GM12875 (cell line): ENCODE measurements at regions not wholly inside any gene's neighbourhood (a gene's known extent, or its start where the extent isn't known, plus 50 kb on each side); places are given as distances from the start of the nearest gene placed in this dataset.

ENCODE experiments used
- H3K4me3 ChIP-seq: one replicate; pipeline ENCODE4 v1.5.1; 2011; ENCODE audit warnings: low read depth, low read length, control low read depth
- CTCF ChIP-seq: IDR thresholded peaks from 2 replicates; pipeline ENCODE4 v1.5.1; 2011; ENCODE audit warnings: low read depth, mild to moderate bottlenecking, control low read depth, inconsistent platforms, low read length, moderate library complexity, borderline replicate concordance; ENCODE audit not compliant: insufficient read depth

DNA sequence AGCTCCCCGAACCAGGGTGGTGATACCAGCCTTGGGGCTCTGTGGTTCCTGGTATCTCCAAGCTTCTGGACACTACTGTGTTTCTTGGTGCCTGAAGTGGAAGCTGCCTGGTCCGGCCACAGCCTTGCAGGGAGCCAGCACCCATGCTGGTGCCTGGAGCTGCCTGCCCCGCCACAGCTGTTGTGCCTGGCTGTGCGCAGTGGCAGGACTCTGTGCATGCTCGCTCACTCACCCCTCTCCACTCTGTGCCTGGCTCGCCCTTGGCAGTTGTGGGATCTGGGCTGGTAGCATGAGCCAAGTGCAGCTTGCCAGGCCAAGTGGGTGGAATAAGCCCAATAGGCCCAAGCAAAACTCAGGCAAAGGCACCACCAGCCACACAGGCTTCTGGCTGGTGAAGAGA lies 1225.3 kb downstream of the SLITRK5 start:
- no peak overlapping the region for H3K4me3 ChIP-seq
- no peak for TF ChIP-seq CTCF

DNA sequence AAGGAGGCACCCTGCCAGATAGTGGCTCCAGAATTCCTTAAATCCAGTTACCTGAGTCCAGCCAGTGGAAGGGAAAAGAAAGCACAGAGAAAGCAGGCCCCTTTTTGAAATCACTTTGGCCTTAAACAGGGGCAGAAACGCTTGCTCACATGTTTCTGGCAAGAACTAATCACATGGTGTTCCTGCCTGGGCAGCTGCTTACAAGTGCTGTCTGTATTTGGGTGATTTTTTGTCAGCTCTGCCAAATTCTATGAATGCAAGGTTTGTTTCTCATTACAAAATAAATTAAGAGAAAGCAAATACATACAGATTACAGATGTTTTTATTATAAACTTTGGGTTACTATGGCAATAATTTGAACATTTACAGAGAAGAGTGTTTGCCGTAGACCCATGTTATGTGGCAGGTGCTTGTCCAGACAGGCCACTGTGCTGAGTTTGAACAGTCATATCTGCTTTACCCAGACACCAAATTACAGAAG lies 1237.8 kb downstream of the SLITRK5 start:
- H3K4me3 ChIP-seq = no peak overlapping the region
- no peak for TF ChIP-seq CTCF

DNA sequence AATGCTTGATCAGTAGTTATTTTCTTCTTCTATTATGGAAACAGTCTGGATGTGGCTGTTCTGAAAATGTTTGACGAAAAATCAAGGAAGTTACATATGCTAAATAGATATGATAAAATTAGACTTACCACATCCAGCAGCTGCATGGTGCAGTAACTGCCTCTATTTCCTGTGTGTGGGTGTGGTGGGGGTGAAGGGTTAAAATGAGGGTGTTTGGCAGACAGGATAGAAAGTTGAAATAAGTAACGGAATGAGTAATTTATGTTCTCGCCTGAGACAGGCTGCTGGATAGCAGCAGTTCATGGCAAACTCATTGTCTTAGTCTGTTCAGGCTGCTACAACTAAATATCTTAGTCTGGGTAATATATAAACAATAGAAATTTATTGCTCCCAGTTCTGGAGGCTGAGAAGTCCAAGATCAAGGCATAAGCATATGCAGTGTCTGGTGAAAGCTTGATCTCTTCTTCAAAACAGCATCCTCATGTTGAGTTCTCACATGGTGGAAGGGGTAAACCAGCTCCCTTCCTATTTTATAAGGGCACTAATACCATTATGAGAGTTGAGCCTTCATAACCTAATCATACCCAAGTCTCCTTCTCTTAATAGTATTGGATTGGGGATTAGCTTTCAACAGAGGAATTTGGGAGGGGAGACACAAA lies 1248.9 kb downstream of the SLITRK5 start:
- TF ChIP-seq CTCF = no peak
- H3K4me3 ChIP-seq = no peak overlapping the region

- TF ChIP-seq CTCF = no peak
- H3K4me3 ChIP-seq = no peak overlapping the region
Measured at GRCh38 chr13:88925954-88926353, 1254.8 kb downstream of the SLITRK5 start.

DNA sequence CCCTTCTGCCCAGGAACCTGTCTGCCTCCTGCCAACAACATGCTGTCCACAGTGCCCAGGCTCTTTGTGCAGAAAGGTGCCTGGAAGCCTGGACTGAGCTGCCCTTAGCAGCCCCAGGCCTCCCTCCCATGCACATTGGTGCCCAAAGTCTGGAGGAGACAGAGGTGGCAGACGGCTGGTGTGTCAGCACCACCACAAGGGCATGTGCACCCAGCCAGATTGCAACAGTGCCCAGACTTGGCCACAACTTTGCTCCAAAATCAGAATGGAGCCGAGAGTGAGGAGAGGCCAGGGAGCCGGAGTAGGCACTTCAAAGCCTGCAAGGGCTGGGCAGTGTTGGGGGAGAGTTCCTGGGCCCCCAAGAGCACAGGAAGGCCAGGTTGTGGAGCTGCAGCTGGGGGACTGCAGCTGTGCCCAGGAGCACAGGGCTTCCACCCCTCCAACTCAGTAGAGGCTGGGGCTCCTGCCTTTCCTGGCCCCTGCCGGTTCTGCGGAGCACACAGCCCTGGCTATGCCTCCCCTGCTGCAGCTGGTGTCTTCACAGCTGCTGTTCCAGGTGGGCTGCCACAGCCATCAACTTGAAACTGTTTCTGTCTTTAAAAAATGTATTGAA lies 1255.8 kb downstream of the SLITRK5 start:
- no peak for TF ChIP-seq CTCF
- H3K4me3 ChIP-seq = no peak overlapping the region

GRCh38 chr13:88932950-88933349 lies 1261.8 kb downstream of the SLITRK5 start:
- TF ChIP-seq CTCF = no peak
- no peak overlapping the region for H3K4me3 ChIP-seq

DNA sequence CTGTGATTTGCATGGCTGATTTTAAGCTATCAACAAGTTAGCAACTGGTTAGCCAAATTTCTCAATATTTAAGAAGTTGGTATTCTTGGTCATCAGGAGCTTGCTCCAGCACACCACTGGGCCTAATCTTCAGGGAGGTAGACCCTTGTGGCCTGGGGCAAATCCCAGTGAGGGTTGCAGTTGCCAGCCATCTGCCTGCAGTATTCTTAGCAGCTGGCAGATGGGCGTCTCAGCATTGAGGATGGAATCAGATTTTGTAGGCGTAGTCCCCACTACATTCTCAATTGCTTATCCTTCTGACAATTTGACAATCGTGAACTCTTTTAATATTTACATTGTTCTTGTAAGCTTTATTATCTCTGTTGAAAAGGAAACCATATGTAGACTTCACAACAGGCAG lies 1266.2 kb downstream of the SLITRK5 start:
- H3K4me3 ChIP-seq = no peak overlapping the region
- no peak for TF ChIP-seq CTCF
